BLaER1 treated with 17β-estradiol and CSF1 and Interleukin-3, amounts not matched to agents 10 nM and 100 nM (cell line): ENCODE measurements at regions not wholly inside any gene's neighbourhood (a gene's known extent, or its start where the extent isn't known, plus 50 kb on each side); places are given as distances from the start of the nearest gene placed in this dataset.

Experiments
- H3K27ac ChIP-seq, 11 experiments: shearing (Covaris generic); formaldehyde crosslinking; 2 replicates each; pipeline ENCODE4 v1.8.1; 2022
- H3K27me3 ChIP-seq, 11 experiments: shearing (Covaris generic); formaldehyde crosslinking; 2 replicates each; pipeline ENCODE4 v1.8.1; 2022
- H3K36me3 ChIP-seq, 11 experiments: shearing (Covaris generic); formaldehyde crosslinking; 2 replicates each; pipeline ENCODE4 v1.8.1; 2022
- H3K4me1 ChIP-seq, 10 experiments: shearing (Covaris generic); formaldehyde crosslinking; 2 replicates each; pipeline ENCODE4 v1.8.1; 2022
- H3K4me2 ChIP-seq, 11 experiments: shearing (Covaris generic); formaldehyde crosslinking; 2 replicates each; pipeline ENCODE4 v1.8.1; 2022
- H3K4me3 ChIP-seq, 10 experiments: shearing (Covaris generic); formaldehyde crosslinking; 2 replicates each; pipeline ENCODE4 v1.8.1; 2022
- H3K9ac ChIP-seq, 11 experiments: shearing (Covaris generic); formaldehyde crosslinking; 2 replicates each; pipeline ENCODE4 v1.8.1; 2022
- H3K9me3 ChIP-seq, 11 experiments: shearing (Covaris generic); formaldehyde crosslinking; replicated peaks in 1 of 11; 2 replicates each; pipeline ENCODE4 v1.8.1; 2022
- H4K20me1 ChIP-seq, 11 experiments: shearing (Covaris generic); formaldehyde crosslinking; 2 replicates each; pipeline ENCODE4 v1.8.1; 2022
- Cebpa-rat ChIP-seq, 11 experiments: shearing (Covaris generic); IDR thresholded peaks; 2 replicates each; pipeline ENCODE4 v1.8.1; 2022

DNA sequence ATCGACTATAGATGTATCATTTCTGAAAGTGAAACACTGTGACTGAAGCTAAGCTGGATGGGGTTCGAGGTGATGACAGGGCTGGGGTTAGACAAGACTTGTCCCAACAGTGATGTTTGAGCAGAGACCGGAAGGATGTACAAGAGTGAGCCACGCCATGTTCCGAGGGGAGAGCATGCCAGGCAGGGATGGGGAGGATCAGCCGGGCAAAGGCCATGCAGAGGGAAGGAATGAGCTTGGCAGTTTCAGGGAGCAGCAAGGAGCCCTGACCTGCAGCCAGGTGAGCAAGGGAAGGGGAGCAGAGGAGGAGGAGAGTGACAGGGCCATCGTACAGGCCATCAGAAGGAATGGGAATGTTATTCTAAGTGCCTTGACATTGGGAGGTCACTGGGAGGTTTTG is 114.9 kb upstream of the GPR26 start:
- TF ChIP-seq Cebpa-rat (IDR thresholded peaks at IDR 0.05) = no peak
- H3K36me3 ChIP-seq = peaks cover 0 to 36% (median 13%) of the 10 kb centered on the region in 11 experiments; a peak in 10 of 22 replicates
- peaks cover 0 to 6% (median 0%) of the 10 kb centered on the region in 11 experiments; a peak in 2 of 22 replicates for H3K27me3 ChIP-seq
- H3K4me3 ChIP-seq = no peak overlapping the region
- no peaks in the 10 kb centered on the region for H4K20me1 ChIP-seq
- peaks cover 43 to 69% (median 56%) of the 10 kb centered on the region in 11 experiments for H3K9me3 ChIP-seq
- H3K4me1 ChIP-seq = peaks cover 5 to 100% (median 86%) of the 10 kb centered on the region in 10 experiments; a peak in 18 of 20 replicates
- no peak overlapping the region for H3K9ac ChIP-seq
- H3K27ac ChIP-seq = peak overlapping the region in 2 of 11 experiments; percentile 13 to 67; a peak in 2 of 22 replicates
- H3K4me2 ChIP-seq = peak overlapping the region in 3 of 11 experiments; percentile 56 to 89 (median 58); a peak in 5 of 22 replicates

DNA sequence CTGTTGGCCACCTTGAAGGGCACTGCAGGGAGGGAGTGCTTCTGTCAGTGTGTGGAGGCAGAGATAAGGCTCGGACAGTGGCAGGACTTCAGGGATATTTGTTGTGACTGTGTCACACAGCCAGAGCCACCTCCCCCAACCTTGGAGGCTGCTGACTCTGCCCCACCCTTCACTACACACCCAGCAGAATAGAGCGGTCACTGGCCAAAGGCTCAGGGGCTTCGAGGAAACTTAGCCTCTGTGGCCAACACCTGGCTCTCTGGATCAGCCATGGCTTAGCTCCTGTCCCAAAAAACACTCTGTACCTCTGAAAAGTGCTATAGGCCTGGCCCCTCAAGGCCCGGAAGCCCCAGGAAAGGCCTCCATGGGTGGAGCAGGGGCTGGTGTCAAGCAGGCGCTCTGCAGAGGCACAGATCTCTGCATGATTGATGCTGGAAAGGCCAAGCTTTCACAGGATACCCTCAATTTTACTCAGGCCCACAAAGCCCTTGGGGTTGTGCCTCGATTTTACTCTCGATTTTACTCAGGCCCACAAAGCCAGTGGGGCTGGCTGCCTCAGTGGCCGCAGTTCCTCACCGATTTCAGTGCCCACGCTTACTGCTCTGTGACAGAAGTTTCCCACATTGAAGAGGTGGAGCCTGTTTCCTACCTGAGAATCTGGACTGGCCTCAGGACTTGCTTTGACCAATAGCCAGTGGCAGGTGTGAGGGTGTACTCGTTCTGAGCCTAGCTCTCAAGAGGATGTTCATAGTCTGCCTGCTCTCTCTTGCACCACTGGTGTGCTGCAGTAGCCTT is 113.2 kb upstream of the GPR26 start:
- H3K36me3 ChIP-seq = peaks cover 0 to 20% (median 3%) of the 10 kb centered on the region in 11 experiments; a peak in 10 of 22 replicates
- peaks cover 5 to 100% (median 88%) of the 10 kb centered on the region in 10 experiments; a peak in 18 of 20 replicates for H3K4me1 ChIP-seq
- no peak overlapping the region; a peak in 1 of 20 replicates for H3K4me3 ChIP-seq
- H3K27me3 ChIP-seq = peaks cover 0 to 18% (median 0%) of the 10 kb centered on the region in 11 experiments; a peak in 4 of 22 replicates
- peak overlapping the region in 9 of 11 experiments; percentile 24 to 94 (median 79); a peak in 17 of 22 replicates for H3K4me2 ChIP-seq
- no peaks in the 10 kb centered on the region for H4K20me1 ChIP-seq
- H3K9ac ChIP-seq = peak overlapping the region in 1 of 11 experiments; percentile 16; a peak in 1 of 22 replicates
- peaks cover 28 to 52% (median 39%) of the 10 kb centered on the region in 11 experiments for H3K9me3 ChIP-seq
- TF ChIP-seq Cebpa-rat (IDR thresholded peaks at IDR 0.05) = no peak
- H3K27ac ChIP-seq = peak overlapping the region in 4 of 11 experiments; percentile 32 to 51 (median 43); a peak in 8 of 22 replicates

DNA sequence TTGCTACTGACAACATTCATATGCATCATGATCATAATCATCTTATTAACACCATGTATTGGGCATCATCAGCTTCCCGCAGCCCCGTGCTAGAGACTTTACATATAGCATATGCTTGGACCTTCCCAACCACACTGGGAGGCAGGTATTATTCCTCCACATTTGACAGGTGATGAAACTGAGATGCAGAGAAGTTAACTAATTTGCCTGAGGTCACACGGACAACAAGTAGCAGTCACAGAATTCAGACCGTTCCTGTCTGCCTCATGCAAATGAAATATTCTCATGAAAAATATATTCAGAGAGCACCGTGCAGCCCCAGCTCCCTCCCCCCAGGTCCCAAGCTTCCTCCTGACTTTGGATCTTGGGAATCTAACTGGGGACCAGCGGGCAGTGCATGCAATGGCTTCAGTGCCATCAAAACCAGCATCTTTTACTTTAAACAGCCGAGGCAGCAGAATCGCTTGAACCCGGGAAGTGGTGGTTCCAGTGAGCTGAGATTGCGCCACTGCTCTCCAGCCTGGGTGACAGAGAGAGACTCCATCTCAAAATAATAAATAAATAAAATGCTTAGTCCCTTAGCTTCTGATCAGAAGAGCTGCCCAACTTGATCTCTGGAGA is 112.2 kb upstream of the GPR26 start:
- no peak overlapping the region for H3K9ac ChIP-seq
- H3K27ac ChIP-seq = no peak overlapping the region
- peaks cover 0 to 22% (median 0%) of the 10 kb centered on the region in 11 experiments; a peak in 4 of 22 replicates for H3K27me3 ChIP-seq
- no peak for TF ChIP-seq Cebpa-rat (IDR thresholded peaks at IDR 0.05)
- peaks cover 10 to 100% (median 89%) of the 10 kb centered on the region in 10 experiments for H3K4me1 ChIP-seq
- 0 out of 22 replicates have a peak, but pooled peaks cover 0 to 2% (median 0%) of the 10 kb centered on the region in 11 experiments for H4K20me1 ChIP-seq
- H3K4me2 ChIP-seq = peak overlapping the region in 9 of 11 experiments; percentile 3 to 94 (median 79); a peak in 16 of 22 replicates
- no peak overlapping the region for H3K4me3 ChIP-seq
- peaks cover 19 to 42% (median 30%) of the 10 kb centered on the region in 11 experiments for H3K9me3 ChIP-seq
- peaks cover 0 to 10% (median 0%) of the 10 kb centered on the region in 11 experiments; a peak in 5 of 22 replicates for H3K36me3 ChIP-seq

DNA sequence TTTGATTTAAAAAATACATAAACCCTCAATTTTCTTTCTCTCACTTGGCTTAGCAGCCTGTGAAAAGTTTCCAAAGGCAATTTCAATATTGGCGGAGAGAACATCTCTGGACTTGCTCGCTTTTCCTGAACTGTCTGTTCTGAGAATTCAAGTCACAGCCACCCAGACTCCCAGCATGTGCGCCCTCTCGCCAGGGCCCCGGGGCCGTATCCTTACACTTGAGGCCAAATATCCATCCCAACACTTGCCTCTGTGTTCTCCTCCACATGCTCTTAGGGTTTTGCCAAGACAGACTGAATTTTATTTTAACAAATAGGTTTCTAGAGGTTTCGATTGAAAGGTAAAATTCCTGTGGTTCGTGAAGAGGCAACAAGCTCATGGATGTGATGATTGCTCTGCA is 111.5 kb upstream of the GPR26 start:
- Histone ChIP-seq H3K4me1 (peaks cover 13 to 100% (median 89%) of the 10 kb centered on the region in 10 experiments), H3K36me3 (peaks cover 0 to 6% (median 0%) of the 10 kb centered on the region in 11 experiments; a peak in 2 of 22 replicates), H3K27ac (no peak overlapping the region), H3K4me2 (peak overlapping the region in 7 of 11 experiments; percentile 33 to 94 (median 86); a peak in 12 of 22 replicates), H3K27me3 (peaks cover 0 to 22% (median 0%) of the 10 kb centered on the region in 11 experiments; a peak in 4 of 22 replicates), H3K9ac (no peak overlapping the region), H3K9me3 (peaks cover 12 to 35% (median 22%) of the 10 kb centered on the region in 11 experiments), H3K4me3 (no peak overlapping the region), H4K20me1 (0 out of 22 replicates have a peak, but pooled peaks cover 0 to 5% (median 0%) of the 10 kb centered on the region in 11 experiments)
- TF ChIP-seq Cebpa-rat (IDR thresholded peaks at IDR 0.05) = no peak

DNA sequence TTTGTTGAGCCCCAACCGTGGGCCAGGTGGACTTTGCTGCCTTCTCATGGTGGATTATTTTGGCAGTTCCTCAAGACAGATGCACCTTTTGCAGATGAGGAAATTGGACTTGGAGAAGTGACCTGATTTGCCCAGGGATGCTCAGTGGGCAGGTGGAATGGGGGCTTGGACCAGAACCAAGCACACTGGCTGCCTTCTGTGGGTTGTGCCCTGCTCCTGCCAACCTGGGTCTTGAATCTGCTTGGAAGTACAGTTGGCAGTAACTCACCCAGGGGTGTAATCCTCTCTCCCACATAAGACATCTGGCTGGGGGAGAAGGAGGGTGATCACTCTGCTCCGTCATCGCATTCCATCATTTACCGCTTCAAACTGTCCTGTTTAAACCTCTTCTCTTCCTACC is 110.5 kb upstream of the GPR26 start:
- peaks cover 13 to 100% (median 90%) of the 10 kb centered on the region in 10 experiments for H3K4me1 ChIP-seq
- H3K27me3 ChIP-seq = peaks cover 0 to 22% (median 0%) of the 10 kb centered on the region in 11 experiments; a peak in 4 of 22 replicates
- peaks cover 3 to 26% (median 13%) of the 10 kb centered on the region in 11 experiments; a peak in 19 of 22 replicates for H3K9me3 ChIP-seq
- 0 out of 22 replicates have a peak, but pooled peaks cover 0 to 5% (median 0%) of the 10 kb centered on the region in 11 experiments for H4K20me1 ChIP-seq
- TF ChIP-seq Cebpa-rat (IDR thresholded peaks at IDR 0.05) = no peak
- H3K4me3 ChIP-seq = 0 out of 20 replicates have a peak overlapping the region, but pooled peaks of 1 of the 10 experiments have one; percentile 12
- H3K36me3 ChIP-seq = peaks cover 0 to 3% (median 0%) of the 10 kb centered on the region in 11 experiments; a peak in 1 of 22 replicates
- H3K27ac ChIP-seq = peak overlapping the region in 4 of 11 experiments; percentile 4 to 59 (median 34); a peak in 4 of 22 replicates
- H3K9ac ChIP-seq = peak overlapping the region in 2 of 11 experiments; percentile 47 to 48; a peak in 3 of 22 replicates
- peak overlapping the region in 10 of 11 experiments; percentile 25 to 94 (median 83); a peak in 18 of 22 replicates for H3K4me2 ChIP-seq

DNA sequence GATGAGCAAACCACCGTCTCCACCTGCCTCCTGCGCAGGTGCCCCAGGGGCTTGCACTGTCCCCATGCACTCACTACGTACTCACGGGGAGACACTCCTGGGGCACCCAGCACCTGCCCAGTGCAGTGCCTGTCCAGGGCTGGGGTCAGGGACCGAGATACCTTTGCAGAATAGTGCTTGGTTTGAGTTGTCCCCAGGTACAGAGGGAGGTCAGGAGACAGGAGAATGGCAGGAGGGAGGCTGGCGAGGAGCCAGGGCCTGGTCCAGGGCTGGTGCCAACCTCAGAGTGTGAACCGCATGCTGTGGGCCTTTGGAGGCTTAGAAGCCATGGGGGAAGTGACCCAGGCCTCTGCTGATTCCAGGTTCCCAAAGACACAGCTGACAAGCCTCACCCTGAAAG is 110.1 kb upstream of the GPR26 start:
- Histone ChIP-seq H3K4me1 (peaks cover 13 to 100% (median 92%) of the 10 kb centered on the region in 10 experiments), H3K36me3 (no peaks in the 10 kb centered on the region), H3K4me3 (0 out of 20 replicates have a peak overlapping the region, but pooled peaks of 1 of the 10 experiments have one; percentile 12), H3K27ac (peak overlapping the region in 6 of 11 experiments; percentile 4 to 59 (median 45); a peak in 8 of 22 replicates), H3K9ac (peak overlapping the region in 5 of 11 experiments; percentile 15 to 48 (median 38); a peak in 7 of 22 replicates), H4K20me1 (0 out of 22 replicates have a peak, but pooled peaks cover 0 to 5% (median 0%) of the 10 kb centered on the region in 11 experiments), H3K9me3 (peaks cover 0 to 21% (median 8%) of the 10 kb centered on the region in 11 experiments; a peak in 16 of 22 replicates), H3K27me3 (peaks cover 0 to 22% (median 0%) of the 10 kb centered on the region in 11 experiments; a peak in 4 of 22 replicates), H3K4me2 (peak overlapping the region in 10 of 11 experiments; percentile 25 to 94 (median 83); a peak in 19 of 22 replicates)
- no peak for TF ChIP-seq Cebpa-rat (IDR thresholded peaks at IDR 0.05)

DNA sequence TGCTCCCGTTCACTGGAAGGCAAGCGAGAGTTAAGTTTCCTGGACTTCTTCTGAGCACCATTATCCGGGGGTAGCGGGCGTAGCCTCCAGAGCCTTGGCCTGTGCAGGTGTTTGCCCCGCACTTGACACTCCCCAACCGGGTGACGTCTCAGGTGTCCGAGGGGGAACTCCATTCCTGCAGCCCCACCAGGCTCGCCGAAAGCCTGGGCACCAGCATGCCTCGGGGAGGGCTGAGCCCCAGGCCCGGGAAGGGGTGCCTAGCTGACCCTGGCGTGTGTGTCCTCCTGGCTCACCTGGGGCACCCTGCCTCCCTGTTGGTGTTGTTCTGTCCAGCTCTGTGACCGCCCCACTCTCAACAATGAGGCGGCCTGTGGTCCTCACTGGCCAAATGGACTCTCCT is 109.4 kb upstream of the GPR26 start:
- H3K27me3 ChIP-seq = peaks cover 0 to 22% (median 0%) of the 10 kb centered on the region in 11 experiments; a peak in 4 of 22 replicates
- peaks cover 0 to 14% (median 2%) of the 10 kb centered on the region in 11 experiments; a peak in 11 of 22 replicates for H3K9me3 ChIP-seq
- H3K36me3 ChIP-seq = no peaks in the 10 kb centered on the region
- peaks cover 13 to 97% (median 91%) of the 10 kb centered on the region in 10 experiments for H3K4me1 ChIP-seq
- H4K20me1 ChIP-seq = 0 out of 22 replicates have a peak, but pooled peaks cover 0 to 5% (median 0%) of the 10 kb centered on the region in 11 experiments
- TF ChIP-seq Cebpa-rat (IDR thresholded peaks at IDR 0.05) = no peak
- H3K4me2 ChIP-seq = peak overlapping the region; percentile 10 to 94 (median 81); a peak in 21 of 22 replicates
- 0 out of 20 replicates have a peak overlapping the region, but pooled peaks of 1 of the 10 experiments have one; percentile 12 for H3K4me3 ChIP-seq
- peak overlapping the region in 6 of 11 experiments; percentile 4 to 59 (median 45); a peak in 10 of 22 replicates for H3K27ac ChIP-seq
- peak overlapping the region in 5 of 11 experiments; percentile 15 to 48 (median 38); a peak in 8 of 22 replicates for H3K9ac ChIP-seq
